Activated T-cell treated with anti-CD3 and anti-CD28 coated beads, Interleukin-2, amount 50 U/mL, for 4 hours (primary cell): ENCODE measurements at regions not wholly inside any gene's neighbourhood (a gene's known extent, or its start where the extent isn't known, plus 50 kb on each side); places are given as distances from the start of the nearest gene placed in this dataset.
"Not testable (repeated sequence)": the region's sequence is repeated elsewhere in the genome, so short reads cannot be mapped to it uniquely, and the experiment has no call there.

Experiments
- ATAC-seq, 2 donors: fragments of 200-7000 bp; cut with Tn5 transposase; one replicate each; pipeline ENCODE4 v1.10.0; 2021
- DNase-seq: peaks from one replicate; pipeline ENCODE4 v3.0.0-alpha.2; 2020
- H3K27me3 Mint-ChIP-seq: one replicate; pipeline ENCODE4 v1.8.0; 2021; ENCODE audit warnings: low read depth, mixed read lengths
- H3K36me3 Mint-ChIP-seq: one replicate; pipeline ENCODE4 v1.8.0; 2022; ENCODE audit warnings: mixed read lengths; ENCODE audit not compliant: insufficient read depth
- H3K4me1 Mint-ChIP-seq: one replicate; pipeline ENCODE4 v1.8.0; 2021; ENCODE audit warnings: low read depth, mixed read lengths
- H3K4me3 Mint-ChIP-seq: one replicate; pipeline ENCODE4 v1.8.0; 2021; ENCODE audit warnings: mild to moderate bottlenecking, moderate library complexity, mixed read lengths
- H3K9me3 Mint-ChIP-seq: one replicate; pipeline ENCODE4 v1.8.0; 2021; ENCODE audit warnings: mixed read lengths

GRCh38 chr13:40346592-40346991, 319.8 kb downstream of the FOXO1 start:
- DNase-seq (no peak), ATAC-seq (no peak)
- Mint-ChIP-seq H3K27me3 (no peaks in the 10 kb centered on the region), H3K36me3 (peaks cover 2% of the 10 kb centered on the region), H3K4me3 (no peak overlapping the region), H3K9me3 (no peaks in the 10 kb centered on the region), H3K4me1 (no peaks in the 10 kb centered on the region)

GRCh38 chr13:40348096-40348679, 318.3 kb downstream of the FOXO1 start:
- Mint-ChIP-seq H3K27me3 (no peaks in the 10 kb centered on the region), H3K9me3 (no peaks in the 10 kb centered on the region), H3K4me1 (no peaks in the 10 kb centered on the region), H3K4me3 (no peak overlapping the region), H3K36me3 (no peaks in the 10 kb centered on the region)
- no peak for DNase-seq
- no peak for ATAC-seq

- no peak overlapping the region for H3K4me3 Mint-ChIP-seq
Measured at GRCh38 chr13:40350283-40350992, 316.0 kb downstream of the FOXO1 start.

GRCh38 chr13:40351537-40352379, 314.7 kb downstream of the FOXO1 start:
- Mint-ChIP-seq H3K4me3 (no peak overlapping the region), H3K27me3 (no peaks in the 10 kb centered on the region), H3K9me3 (no peaks in the 10 kb centered on the region), H3K4me1 (peaks cover 3% of the 10 kb centered on the region), H3K36me3 (no peaks in the 10 kb centered on the region)
- DNase-seq (no peak), ATAC-seq (no peak)

More at GRCh38 chr13:40350283-40350992, 316.0 kb downstream of the FOXO1 start:
- no peaks in the 10 kb centered on the region for H3K36me3 Mint-ChIP-seq
- no peaks in the 10 kb centered on the region for H3K27me3 Mint-ChIP-seq
- no peak for ATAC-seq
- no peaks in the 10 kb centered on the region for H3K9me3 Mint-ChIP-seq
- DNase-seq, result no peak
- peaks cover 3% of the 10 kb centered on the region for H3K4me1 Mint-ChIP-seq

GRCh38 chr13:40352380-40352778, 314.1 kb downstream of the FOXO1 start:
- Mint-ChIP-seq H3K4me1 (peaks cover 3% of the 10 kb centered on the region), H3K27me3 (no peaks in the 10 kb centered on the region), H3K9me3 (no peaks in the 10 kb centered on the region), H3K4me3 (no peak overlapping the region), H3K36me3 (no peaks in the 10 kb centered on the region)
- no peak for DNase-seq
- no peak for ATAC-seq

- DNase-seq, result no peak
- Mint-ChIP-seq H3K27me3 (no peaks in the 10 kb centered on the region), H3K4me3 (no peak overlapping the region), H3K4me1 (peaks cover 3% of the 10 kb centered on the region), H3K9me3 (no peaks in the 10 kb centered on the region), H3K36me3 (no peaks in the 10 kb centered on the region)
- ATAC-seq, result no peak
Measured at GRCh38 chr13:40352802-40353562, 313.5 kb downstream of the FOXO1 start.

GRCh38 chr13:40355126-40355724, 311.2 kb downstream of the FOXO1 start:
- DNase-seq (no peak), ATAC-seq (no peak)
- no peaks in the 10 kb centered on the region for H3K36me3 Mint-ChIP-seq
- no peak overlapping the region for H3K4me3 Mint-ChIP-seq
- peaks cover 3% of the 10 kb centered on the region for H3K4me1 Mint-ChIP-seq
- H3K27me3 Mint-ChIP-seq, result no peaks in the 10 kb centered on the region
- H3K9me3 Mint-ChIP-seq, result no peaks in the 10 kb centered on the region

GRCh38 chr13:40356011-40356410, 310.4 kb downstream of the FOXO1 start:
- no peaks in the 10 kb centered on the region for H3K27me3 Mint-ChIP-seq
- DNase-seq (no peak), ATAC-seq (no peak)
- peaks cover 3% of the 10 kb centered on the region for H3K4me1 Mint-ChIP-seq
- no peak overlapping the region for H3K4me3 Mint-ChIP-seq
- no peaks in the 10 kb centered on the region for H3K9me3 Mint-ChIP-seq
- no peaks in the 10 kb centered on the region for H3K36me3 Mint-ChIP-seq

GRCh38 chr13:40356458-40356857, 310.0 kb downstream of the FOXO1 start:
- H3K9me3 Mint-ChIP-seq, ATAC-seq, H3K36me3 Mint-ChIP-seq, H3K4me1 Mint-ChIP-seq, DNase-seq, H3K27me3 Mint-ChIP-seq, H3K4me3 Mint-ChIP-seq: not testable (repeated sequence)

- Mint-ChIP-seq H3K36me3 (no peaks in the 10 kb centered on the region), H3K4me1 (peaks cover 8% of the 10 kb centered on the region), H3K4me3 (no peak overlapping the region), H3K27me3 (no peaks in the 10 kb centered on the region), H3K9me3 (no peaks in the 10 kb centered on the region)
- no peak for DNase-seq
- no peak for ATAC-seq
Measured at GRCh38 chr13:40362502-40362901, 303.9 kb downstream of the FOXO1 start.

GRCh38 chr13:40363653-40364052, 302.8 kb downstream of the FOXO1 start:
- ATAC-seq, result peak in 1 of 2 donors; percentile 10

GRCh38 chr13:40366119-40366518, 300.3 kb downstream of the FOXO1 start:
- no peaks in the 10 kb centered on the region for H3K36me3 Mint-ChIP-seq
- no peaks in the 10 kb centered on the region for H3K27me3 Mint-ChIP-seq
- no peak for DNase-seq
- H3K9me3 Mint-ChIP-seq, result no peaks in the 10 kb centered on the region
- no peak for ATAC-seq
- H3K4me3 Mint-ChIP-seq, result no peak overlapping the region
- H3K4me1 Mint-ChIP-seq, result peaks cover 22% of the 10 kb centered on the region

More at GRCh38 chr13:40363653-40364052, 302.8 kb downstream of the FOXO1 start:
- no peaks in the 10 kb centered on the region for H3K9me3 Mint-ChIP-seq
- DNase-seq, result no peak
- H3K4me1 Mint-ChIP-seq, result peaks cover 8% of the 10 kb centered on the region
- no peaks in the 10 kb centered on the region for H3K36me3 Mint-ChIP-seq
- no peak overlapping the region for H3K4me3 Mint-ChIP-seq
- H3K27me3 Mint-ChIP-seq, result no peaks in the 10 kb centered on the region

- no peaks in the 10 kb centered on the region for H3K36me3 Mint-ChIP-seq
- no peak for DNase-seq
- H3K4me3 Mint-ChIP-seq, result no peak overlapping the region
- no peaks in the 10 kb centered on the region for H3K9me3 Mint-ChIP-seq
- H3K27me3 Mint-ChIP-seq, result no peaks in the 10 kb centered on the region
- ATAC-seq, result no peak
- peaks cover 37% of the 10 kb centered on the region for H3K4me1 Mint-ChIP-seq
Measured at GRCh38 chr13:40368127-40368891, 298.1 kb downstream of the FOXO1 start.
